ENCODE measurements at regions not wholly inside any gene's neighbourhood (a gene's known extent, or its start where the extent isn't known, plus 50 kb on each side); places are given as distances from the start of the nearest gene placed in this dataset.

GRCh38 chr2:3100386-3100785 is 277.2 kb downstream of the EIPR1 start:
- TF ChIP-seq FOXA1 (IDR thresholded peaks at IDR 0.05; ENCODE audit: borderline replicate concordance), result no peak
- TF ChIP-seq ZNF311 (CRISPR knock-in tag; IDR thresholded peaks at IDR 0.05), result no peak
- TF ChIP-seq CTCF (IDR thresholded peaks at IDR 0.05 in 2 of 3, conservative IDR thresholded peaks at IDR 0.05 in 1 of 3; ENCODE audit: insufficient read depth in 2 of 3, low read depth in 1 of 3, low read length in 3 of 3), result no peak
- no peak for TF ChIP-seq EZH2 (IDR thresholded peaks at IDR 0.05; ENCODE audit: borderline replicate concordance, low read depth, low read length)
- TF ChIP-seq HMBOX1 (IDR thresholded peaks at IDR 0.05), result no peak
- no peak for TF ChIP-seq TSC22D4 (tag; IDR thresholded peaks at IDR 0.05)
- TF ChIP-seq MNT (conservative IDR thresholded peaks at IDR 0.05), result no peak
- TF ChIP-seq TAL1 (IDR thresholded peaks at IDR 0.05), result no peak
- TF ChIP-seq ZNF76 (CRISPR knock-in tag; IDR thresholded peaks at IDR 0.05; ENCODE audit: borderline replicate concordance), result no peak
- no peak for TF ChIP-seq RAD51 (IDR thresholded peaks at IDR 0.05; ENCODE audit: borderline replicate concordance, low read depth)
- no peak for TF ChIP-seq SP2 (IDR thresholded peaks at IDR 0.05; ENCODE audit: extremely low read depth, low read depth, low read length, poor library complexity, severe bottlenecking)

All from K562 (cell line).